ENCODE measurements at regions not wholly inside any gene's neighbourhood (a gene's known extent, or its start where the extent isn't known, plus 50 kb on each side); places are given as distances from the start of the nearest gene placed in this dataset.

- peak; percentile 54 for DNase-seq (ENCODE audit: extremely low read depth, insufficient read length)
- Histone ChIP-seq H3K27me3 (replicated peaks; ENCODE audit: control insufficient read depth, insufficient read depth, low read length) (no peaks in the 10 kb centered on the region), H3K36me3 (ENCODE audit: control insufficient read depth, insufficient read depth, low read length) (no peaks in the 10 kb centered on the region), H3K4me3 (replicated peaks; ENCODE audit: low read depth, low read length) (no peak overlapping the region)
- peak; percentile 62 for TF ChIP-seq CTCF (IDR thresholded peaks at IDR 0.05; ENCODE audit: insufficient read depth, low read length, poor library complexity, severe bottlenecking)
Measured at GRCh38 chr13:33723772-33724435, 94.0 kb upstream of the RFC3 start.

GRCh38 chr13:33725340-33725739 lies 92.6 kb upstream of the RFC3 start:
- no peak for TF ChIP-seq CTCF (IDR thresholded peaks at IDR 0.05; ENCODE audit: insufficient read depth, low read length, poor library complexity, severe bottlenecking)
- no peak for DNase-seq (ENCODE audit: extremely low read depth, insufficient read length)
- H3K36me3 ChIP-seq (ENCODE audit: control insufficient read depth, insufficient read depth, low read length): no peaks in the 10 kb centered on the region

GRCh38 chr13:33727297-33728083 lies 90.5 kb upstream of the RFC3 start:
- Histone ChIP-seq H3K27me3 (replicated peaks; ENCODE audit: control insufficient read depth, insufficient read depth, low read length) (no peaks in the 10 kb centered on the region), H3K36me3 (ENCODE audit: control insufficient read depth, insufficient read depth, low read length) (no peaks in the 10 kb centered on the region), H3K4me3 (replicated peaks; ENCODE audit: low read depth, low read length) (no peak overlapping the region)
- DNase-seq (ENCODE audit: extremely low read depth, insufficient read length): no peak
- TF ChIP-seq CTCF (IDR thresholded peaks at IDR 0.05; ENCODE audit: insufficient read depth, low read length, poor library complexity, severe bottlenecking): no peak

More at GRCh38 chr13:33725340-33725739, 92.6 kb upstream of the RFC3 start:
- no peaks in the 10 kb centered on the region for H3K27me3 ChIP-seq (replicated peaks; ENCODE audit: control insufficient read depth, insufficient read depth, low read length)
- H3K4me3 ChIP-seq (replicated peaks; ENCODE audit: low read depth, low read length): no peak overlapping the region

GRCh38 chr13:33728271-33729037 lies 89.5 kb upstream of the RFC3 start:
- H3K27me3 ChIP-seq (replicated peaks; ENCODE audit: control insufficient read depth, insufficient read depth, low read length): no peaks in the 10 kb centered on the region
- no peak overlapping the region for H3K4me3 ChIP-seq (replicated peaks; ENCODE audit: low read depth, low read length)
- no peaks in the 10 kb centered on the region for H3K36me3 ChIP-seq (ENCODE audit: control insufficient read depth, insufficient read depth, low read length)
- peak; percentile 77 for DNase-seq (ENCODE audit: extremely low read depth, insufficient read length)
- TF ChIP-seq CTCF (IDR thresholded peaks at IDR 0.05; ENCODE audit: insufficient read depth, low read length, poor library complexity, severe bottlenecking): no peak

- Histone ChIP-seq H3K27me3 (replicated peaks; ENCODE audit: control insufficient read depth, insufficient read depth, low read length) (no peaks in the 10 kb centered on the region), H3K4me3 (replicated peaks; ENCODE audit: low read depth, low read length) (no peak overlapping the region), H3K36me3 (ENCODE audit: control insufficient read depth, insufficient read depth, low read length) (no peaks in the 10 kb centered on the region)
- peak; percentile 43 for DNase-seq (ENCODE audit: extremely low read depth, insufficient read length)
- TF ChIP-seq CTCF (IDR thresholded peaks at IDR 0.05; ENCODE audit: insufficient read depth, low read length, poor library complexity, severe bottlenecking): no peak
Measured at GRCh38 chr13:33730147-33730546, 87.8 kb upstream of the RFC3 start.

All from GM06990 (cell line).